ENCODE measurements at regions not wholly inside any gene's neighbourhood (a gene's known extent, or its start where the extent isn't known, plus 50 kb on each side); places are given as distances from the start of the nearest gene placed in this dataset.

- no peak for TF ChIP-seq CTCF (IDR thresholded peaks at IDR 0.05)
- TF ChIP-seq POLR2A (IDR thresholded peaks at IDR 0.05) = no peak
- no peak for TF ChIP-seq POLR2AphosphoS5 (IDR thresholded peaks at IDR 0.05; ENCODE audit: insufficient read depth in 1 of 2, low read depth in 1 of 2)
These were observed 447.3 kb downstream of the C4orf33 start for GRCh38 chr4:129543299-129543698.

Measured in vagina (tissue), 2 donors.